SK-N-MC (cell line): ENCODE measurements at regions not wholly inside any gene's neighbourhood (a gene's known extent, or its start where the extent isn't known, plus 50 kb on each side); places are given as distances from the start of the nearest gene placed in this dataset.

Source experiments
- EZH2 ChIP-seq: fragments of 200-600 bp; sonication (generic); IDR thresholded peaks from one replicate; pipeline ENCODE4 v1.6.1; 2017; ENCODE audit warnings: antibody characterized with exemption
- FOXP2 ChIP-seq: optimal IDR thresholded peaks from 2 replicates; pipeline ENCODE3; 2011; ENCODE audit warnings: mild to moderate bottlenecking, moderate library complexity; ENCODE audit not compliant: insufficient read depth; ENCODE audit errors: extremely low read length, control extremely low read depth
- POLR2AphosphoS5 ChIP-seq: IDR thresholded peaks from 2 replicates; pipeline ENCODE4 v1.6.1; 2012; ENCODE audit warnings: mild to moderate bottlenecking, low read depth, low read length, borderline replicate concordance

GRCh38 chr3:154792828-154793227, 287.3 kb upstream of the MME start:
- no peak for TF ChIP-seq POLR2AphosphoS5
- no peak for TF ChIP-seq EZH2
- TF ChIP-seq FOXP2: no peak
